Endothelial cell of umbilical vein (primary cell): ENCODE measurements at regions not wholly inside any gene's neighbourhood (a gene's known extent, or its start where the extent isn't known, plus 50 kb on each side); places are given as distances from the start of the nearest gene placed in this dataset.

ENCODE experiments used
- BruUV-seq: library from RNA; stranded (reverse); fragments of 400-500 nt; replicated peaks from 2 replicates; lab custom pipeline; 2021; lab: Mats Ljungman, UMichigan
- CTCF ChIA-PET: fragments of 300-600, 350-600 bp; sonication (Branson Sonifier 250); formaldehyde crosslinking; loops from one replicate; lab custom pipeline; 2021; ENCODE audit warnings: antibody characterized with exemption, inconsistent platforms; lab: Charles Lee
- POLR2A ChIA-PET: fragments of 300-600, 350-600 bp; sonication (Branson Sonifier 250); formaldehyde crosslinking; loops from one replicate; lab custom pipeline; 2021; ENCODE audit warnings: antibody characterized with exemption, inconsistent platforms; lab: Charles Lee
- DNase-seq: peaks from one replicate; pipeline ENCODE4 v3.0.0-alpha.2; 2011; ENCODE audit warnings: low read depth, low spot score
- FAIRE-seq: peaks from 2 replicates; lab custom pipeline; 2011; peaks lifted over from hg19 to GRCh38; lab: Jason Lieb, UNC
- H2AFZ ChIP-seq: 2 replicates; pipeline ENCODE4 v1.6.0; 2012; ENCODE audit warnings: low read depth, low read length, control low read depth, inconsistent platforms
- H3K27ac ChIP-seq: 2 replicates; pipeline ENCODE4 v1.5.1; 2011; ENCODE audit warnings: low read depth, mild to moderate bottlenecking, control low read depth, low read length, moderate library complexity; ENCODE audit not compliant: insufficient read depth
- H3K27me3 ChIP-seq, 2 experiments: 2 replicates each; pipeline versions ENCODE4 v1.6.0 to v1.6.1; 2011; ENCODE audit warnings: low read length in 2 of 2, mixed read lengths in 1 of 2; ENCODE audit not compliant: control insufficient read depth in 2 of 2, insufficient read depth in 2 of 2
- H3K36me3 ChIP-seq, 2 experiments: 2 replicates in 1 of 2; 3 replicates in 1 of 2; pipeline ENCODE4 v1.5.1; 2011; ENCODE audit warnings: low read length in 2 of 2, mild to moderate bottlenecking in 1 of 2, moderate library complexity in 1 of 2; ENCODE audit not compliant: control insufficient read depth in 2 of 2, insufficient read depth in 2 of 2; ENCODE audit errors: extremely low read depth in 1 of 2
- H3K4me1 ChIP-seq: 3 replicates; pipeline ENCODE4 v1.5.1; 2011; ENCODE audit warnings: mild to moderate bottlenecking, low read length; ENCODE audit not compliant: control insufficient read depth, insufficient read depth; ENCODE audit errors: extremely low read depth
- H3K4me2 ChIP-seq: 2 replicates; pipeline ENCODE4 v1.6.1; 2011; ENCODE audit warnings: low read length, control low read depth, mixed read lengths; ENCODE audit not compliant: insufficient read depth
- H3K4me3 ChIP-seq, 3 experiments: fragments of 200-600 bp in 1 of 3; sonication (generic), shearing (Covaris generic) in 1 of 3; replicated peaks in 1 of 3; 2 replicates each; pipeline ENCODE4 v1.5.1; 2011 to 2016; ENCODE audit warnings: control low read depth in 3 of 3, low read length in 3 of 3, mild to moderate bottlenecking in 2 of 3, inconsistent platforms in 1 of 3, low read depth in 1 of 3, moderate library complexity in 1 of 3; ENCODE audit not compliant: insufficient read depth in 1 of 3
- H3K79me2 ChIP-seq: 2 replicates; pipeline ENCODE4 v1.6.0; 2012; ENCODE audit warnings: low read length, inconsistent platforms; ENCODE audit not compliant: control insufficient read depth, insufficient read depth
- H3K9ac ChIP-seq: replicated peaks from 2 replicates; pipeline ENCODE3; 2011; ENCODE audit warnings: low read length, control low read depth; ENCODE audit not compliant: insufficient read depth; ENCODE audit errors: extremely low read depth
- H3K9me1 ChIP-seq: replicated peaks from 3 replicates; pipeline ENCODE4 v1.6.0; 2011; ENCODE audit warnings: mild to moderate bottlenecking, low read length; ENCODE audit not compliant: control insufficient read depth, insufficient read depth; ENCODE audit errors: extremely low read depth
- H3K9me3 ChIP-seq: replicated peaks from 2 replicates; pipeline ENCODE4 v1.5.1; 2012; ENCODE audit warnings: low read length, inconsistent platforms; ENCODE audit not compliant: control insufficient read depth, insufficient read depth
- H4K20me1 ChIP-seq: replicated peaks from 2 replicates; pipeline ENCODE3; 2011; ENCODE audit warnings: mild to moderate bottlenecking, low read length; ENCODE audit not compliant: control insufficient read depth, insufficient read depth; ENCODE audit errors: extremely low read depth
- EZH2 ChIP-seq: IDR thresholded peaks from 2 replicates; pipeline ENCODE4 v1.6.1; 2012; ENCODE audit warnings: borderline replicate concordance, low read depth, mild to moderate bottlenecking, moderate library complexity, low read length, inconsistent platforms; ENCODE audit not compliant: severe bottlenecking
- FOS ChIP-seq: IDR thresholded peaks from 2 replicates; pipeline ENCODE4 v1.6.1; 2011; ENCODE audit warnings: mild to moderate bottlenecking, low read length, moderate library complexity, borderline replicate concordance; ENCODE audit not compliant: insufficient read depth
- GATA2 ChIP-seq: IDR thresholded peaks from 2 replicates; pipeline ENCODE4 v1.7.0; 2011; ENCODE audit warnings: low read depth, mild to moderate bottlenecking, moderate library complexity, mixed read lengths, low read length; ENCODE audit not compliant: insufficient read length, insufficient read depth
- JUN ChIP-seq: IDR thresholded peaks from 2 replicates; pipeline ENCODE4 v1.6.1; 2011; ENCODE audit warnings: borderline replicate concordance, low read depth; ENCODE audit not compliant: insufficient read length, insufficient read depth
- MYC ChIP-seq: IDR thresholded peaks from one replicate; pipeline ENCODE4 v1.6.1; 2011; ENCODE audit warnings: mild to moderate bottlenecking, low read depth, low read length
- POLR2A ChIP-seq: IDR thresholded peaks from 2 replicates; pipeline ENCODE4 v1.6.1; 2012; ENCODE audit warnings: low read depth, mild to moderate bottlenecking, control low read depth, low read length
- POLR2AphosphoS5 ChIP-seq: IDR thresholded peaks from 2 replicates; pipeline ENCODE4 v1.6.1; 2012; ENCODE audit warnings: low read depth, mild to moderate bottlenecking, control low read depth, low read length, moderate library complexity; ENCODE audit not compliant: insufficient read depth
- dilution Hi-C: fragments of 300-500 bp; cut with MboI; formaldehyde crosslinking; loops from one replicate; pipeline ENCODE4 v1.15.0; 2019; ENCODE audit warnings: low sequenced_read_pairs; ENCODE audit not compliant: extremely low pct_ligation_motif_present
- intact Hi-C: fragments of 100-400 bp; cut with micrococcal nuclease; formaldehyde crosslinking; loops from one replicate; pipeline ENCODE4 v1.10.0; 2022
- TF ChIP-seq, protein P1 (sequence below), 2 donors: IDR thresholded peaks; 1 replicate in 1 of 2; 2 replicates in 1 of 2; pipeline ENCODE4 v1.5.1; 2011; ENCODE audit warnings: low read length in 2 of 2, mild to moderate bottlenecking in 2 of 2, moderate library complexity in 2 of 2, control low read depth in 1 of 2, inconsistent platforms in 1 of 2, low read depth in 1 of 2; ENCODE audit not compliant: insufficient read depth in 1 of 2; ENCODE audit errors: extremely low read depth in 1 of 2
- TF ChIP-seq, protein P2 (sequence below): IDR thresholded peaks from 2 replicates; pipeline ENCODE4 v1.6.1; 2011; ENCODE audit not compliant: insufficient read depth, insufficient read length

DNA sequence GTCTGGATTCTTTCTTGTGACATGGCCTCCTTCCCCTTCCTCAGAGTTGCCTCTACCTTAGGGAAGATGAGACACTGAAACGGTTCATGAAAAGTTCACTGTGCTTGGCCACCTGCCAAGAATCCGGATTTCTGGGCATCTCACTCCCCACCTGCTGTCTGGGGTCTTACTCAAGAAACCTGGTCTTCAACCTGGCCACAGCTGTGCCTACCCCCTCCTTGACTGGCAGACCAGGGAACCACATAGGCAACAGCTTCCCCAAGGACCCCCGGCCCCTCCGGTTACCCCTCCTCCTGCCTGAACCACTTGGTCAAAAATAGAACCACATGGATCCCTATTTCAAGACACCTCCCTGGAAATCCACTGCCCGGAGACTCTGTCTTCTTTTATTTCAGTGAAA, 58.7 kb upstream of the NANOS1 start:
- FAIRE-seq (no peak), DNase-seq (no peak)
- peaks cover 0 to 8% of the 10 kb centered on the region in 2 experiments for H3K27me3 ChIP-seq
- no peaks in the 10 kb centered on the region for H4K20me1 ChIP-seq
- no peak overlapping the region for H3K4me3 ChIP-seq
- no peaks in the 10 kb centered on the region for H3K79me2 ChIP-seq
- H2AFZ ChIP-seq, result no peak overlapping the region
- TF ChIP-seq FOS (no peak), MYC (no peak), POLR2A (no peak), EZH2 (no peak), JUN (no peak)
- no peak overlapping the region for H3K27ac ChIP-seq
- POLR2A ChIA-PET, result no interaction called here
- no peak overlapping the region for H3K9ac ChIP-seq
- no TSS peak for BruUV-seq
- no peaks in the 10 kb centered on the region for H3K4me1 ChIP-seq
- dilution Hi-C loops (no loop called here), intact Hi-C loops (no loop called here)
- no peak overlapping the region for H3K4me2 ChIP-seq
- CTCF ChIA-PET, result no interaction called here
- H3K9me1 ChIP-seq, result no peaks in the 10 kb centered on the region
- H3K36me3 ChIP-seq, result no peaks in the 10 kb centered on the region
- no peaks in the 10 kb centered on the region for H3K9me3 ChIP-seq

DNA sequence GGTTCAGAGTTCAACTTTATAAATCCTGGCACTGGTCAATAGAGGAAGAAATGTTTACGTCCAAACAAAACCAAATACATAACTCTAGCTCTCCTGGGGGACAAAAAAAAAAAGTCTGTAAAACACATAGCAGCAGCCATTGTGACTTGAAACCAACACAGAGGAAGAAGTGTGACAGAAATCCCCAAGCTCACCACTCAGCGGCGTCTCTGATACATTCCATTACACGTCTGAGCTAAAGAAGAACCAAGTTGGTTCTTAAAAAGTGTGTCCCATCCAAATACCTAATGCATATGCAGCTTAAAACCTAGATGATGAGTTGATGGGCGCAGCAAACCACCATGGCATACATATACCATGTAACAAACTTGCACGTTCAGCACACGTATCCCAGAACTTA, 58.3 kb upstream of the NANOS1 start:
- BruUV-seq, result no TSS peak
- Histone ChIP-seq H3K4me2 (no peak overlapping the region), H3K9me3 (no peaks in the 10 kb centered on the region), H3K4me1 (no peaks in the 10 kb centered on the region), H2AFZ (no peak overlapping the region), H3K27ac (no peak overlapping the region), H3K9me1 (no peaks in the 10 kb centered on the region), H3K4me3 (no peak overlapping the region), H3K9ac (no peak overlapping the region), H3K27me3 (peaks cover 0 to 8% of the 10 kb centered on the region in 2 experiments), H3K36me3 (no peaks in the 10 kb centered on the region), H4K20me1 (no peaks in the 10 kb centered on the region), H3K79me2 (no peaks in the 10 kb centered on the region)
- POLR2A ChIA-PET, result no interaction called here
- DNase-seq, result no peak
- intact Hi-C loops (no loop called here), dilution Hi-C loops (no loop called here)
- FAIRE-seq, result no peak
- CTCF ChIA-PET, result no interaction called here
- TF ChIP-seq POLR2AphosphoS5, result no peak
- TF ChIP-seq MYC, result no peak
- TF ChIP-seq POLR2A, result no peak
- TF ChIP-seq FOS, result no peak
- TF ChIP-seq EZH2, result no peak
- no peak for TF ChIP-seq GATA2
- TF ChIP-seq, protein P1, sequence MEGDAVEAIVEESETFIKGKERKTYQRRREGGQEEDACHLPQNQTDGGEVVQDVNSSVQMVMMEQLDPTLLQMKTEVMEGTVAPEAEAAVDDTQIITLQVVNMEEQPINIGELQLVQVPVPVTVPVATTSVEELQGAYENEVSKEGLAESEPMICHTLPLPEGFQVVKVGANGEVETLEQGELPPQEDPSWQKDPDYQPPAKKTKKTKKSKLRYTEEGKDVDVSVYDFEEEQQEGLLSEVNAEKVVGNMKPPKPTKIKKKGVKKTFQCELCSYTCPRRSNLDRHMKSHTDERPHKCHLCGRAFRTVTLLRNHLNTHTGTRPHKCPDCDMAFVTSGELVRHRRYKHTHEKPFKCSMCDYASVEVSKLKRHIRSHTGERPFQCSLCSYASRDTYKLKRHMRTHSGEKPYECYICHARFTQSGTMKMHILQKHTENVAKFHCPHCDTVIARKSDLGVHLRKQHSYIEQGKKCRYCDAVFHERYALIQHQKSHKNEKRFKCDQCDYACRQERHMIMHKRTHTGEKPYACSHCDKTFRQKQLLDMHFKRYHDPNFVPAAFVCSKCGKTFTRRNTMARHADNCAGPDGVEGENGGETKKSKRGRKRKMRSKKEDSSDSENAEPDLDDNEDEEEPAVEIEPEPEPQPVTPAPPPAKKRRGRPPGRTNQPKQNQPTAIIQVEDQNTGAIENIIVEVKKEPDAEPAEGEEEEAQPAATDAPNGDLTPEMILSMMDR (IDR thresholded peaks at IDR 0.05; ENCODE audit: extremely low read depth in 1 of 2, insufficient read depth in 1 of 2, low read depth in 1 of 2, low read length in 2 of 2), result no peak
- TF ChIP-seq, protein P2, sequence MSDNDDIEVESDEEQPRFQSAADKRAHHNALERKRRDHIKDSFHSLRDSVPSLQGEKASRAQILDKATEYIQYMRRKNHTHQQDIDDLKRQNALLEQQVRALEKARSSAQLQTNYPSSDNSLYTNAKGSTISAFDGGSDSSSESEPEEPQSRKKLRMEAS, result no peak
- TF ChIP-seq JUN, result no peak
